SK-N-MC (cell line): ENCODE measurements at regions not wholly inside any gene's neighbourhood (a gene's known extent, or its start where the extent isn't known, plus 50 kb on each side); places are given as distances from the start of the nearest gene placed in this dataset.
"Not testable (repeated sequence)": the region's sequence is repeated elsewhere in the genome, so short reads cannot be mapped to it uniquely, and the experiment has no call there.

Experiments
- DNase-seq: peaks from one replicate; pipeline ENCODE4 v3.0.0-alpha.2; 2011; ENCODE audit warnings: low read depth, low spot score
- H3K27ac ChIP-seq: fragments of 200-600 bp; sonication (generic); 2 replicates; pipeline ENCODE4 v1.5.1; 2016; ENCODE audit warnings: mixed run types
- H3K36me3 ChIP-seq: fragments of 200-600 bp; sonication (generic); 2 replicates; pipeline ENCODE4 v1.6.1; 2017; ENCODE audit warnings: antibody characterized with exemption, low read length, mixed read lengths; ENCODE audit not compliant: insufficient read depth
- H3K4me3 ChIP-seq: fragments of 200-600 bp; sonication (generic); 2 replicates; pipeline ENCODE4 v1.5.1; 2016
- H3K9ac ChIP-seq: fragments of 200-600 bp; sonication (generic); 2 replicates; pipeline ENCODE4 v1.8.0; 2017; ENCODE audit warnings: mixed run types, mixed read lengths; ENCODE audit not compliant: insufficient read length
- H3K9me3 ChIP-seq: fragments of 200-600 bp; sonication (generic); 2 replicates; pipeline ENCODE4 v1.6.1; 2017; ENCODE audit warnings: low read depth, mild to moderate bottlenecking, antibody characterized with exemption, low read length, moderate library complexity, mixed read lengths
- EZH2 ChIP-seq: fragments of 200-600 bp; sonication (generic); IDR thresholded peaks from one replicate; pipeline ENCODE4 v1.6.1; 2017; ENCODE audit warnings: antibody characterized with exemption
- FOXP2 ChIP-seq: optimal IDR thresholded peaks from 2 replicates; pipeline ENCODE3; 2011; ENCODE audit warnings: mild to moderate bottlenecking, moderate library complexity; ENCODE audit not compliant: insufficient read depth; ENCODE audit errors: extremely low read length, control extremely low read depth
- POLR2AphosphoS5 ChIP-seq: IDR thresholded peaks from 2 replicates; pipeline ENCODE4 v1.6.1; 2012; ENCODE audit warnings: mild to moderate bottlenecking, low read depth, low read length, borderline replicate concordance

GRCh38 chr14:30006695-30007094 is 79.0 kb upstream of the PRKD1 start:
- no peak for TF ChIP-seq POLR2AphosphoS5
- no peak for TF ChIP-seq EZH2
- TF ChIP-seq FOXP2: no peak
- Histone ChIP-seq H3K36me3 (no peaks in the 10 kb centered on the region), H3K9ac (no peak overlapping the region), H3K27ac (no peak overlapping the region), H3K4me3 (no peak overlapping the region), H3K9me3 (no peaks in the 10 kb centered on the region)
- DNase-seq: no peak

- Histone ChIP-seq H3K27ac (no peak overlapping the region), H3K36me3 (no peaks in the 10 kb centered on the region), H3K9me3 (no peaks in the 10 kb centered on the region), H3K4me3 (no peak overlapping the region), H3K9ac (no peak overlapping the region)
- no peak for TF ChIP-seq POLR2AphosphoS5
- DNase-seq: no peak
These were observed 87.8 kb upstream of the PRKD1 start for GRCh38 chr14:30015489-30015888.

GRCh38 chr14:30016002-30016401 is 88.4 kb upstream of the PRKD1 start:
- Histone ChIP-seq H3K4me3 (no peak overlapping the region), H3K36me3 (no peaks in the 10 kb centered on the region), H3K9ac (no peak overlapping the region), H3K9me3 (no peaks in the 10 kb centered on the region), H3K27ac (no peak overlapping the region)
- no peak for DNase-seq
- TF ChIP-seq EZH2 (no peak), POLR2AphosphoS5 (no peak), FOXP2 (no peak)

- Histone ChIP-seq H3K36me3 (no peaks in the 10 kb centered on the region), H3K9ac (no peak overlapping the region), H3K9me3 (no peaks in the 10 kb centered on the region), H3K27ac (no peak overlapping the region), H3K4me3 (no peak overlapping the region)
- TF ChIP-seq POLR2AphosphoS5 (no peak), EZH2 (no peak)
- DNase-seq: no peak
These were observed 89.8 kb upstream of the PRKD1 start for GRCh38 chr14:30017370-30017993.

- DNase-seq: no peak
- no peak overlapping the region for H3K9ac ChIP-seq
- H3K9me3 ChIP-seq: no peaks in the 10 kb centered on the region
- TF ChIP-seq POLR2AphosphoS5: no peak
- TF ChIP-seq EZH2: no peak
- TF ChIP-seq FOXP2: no peak
- H3K27ac ChIP-seq: no peak overlapping the region
- no peak overlapping the region for H3K4me3 ChIP-seq
- no peaks in the 10 kb centered on the region for H3K36me3 ChIP-seq
These were observed 92.6 kb upstream of the PRKD1 start for GRCh38 chr14:30020271-30020670.

GRCh38 chr14:30020687-30021086 is 93.0 kb upstream of the PRKD1 start:
- no peaks in the 10 kb centered on the region for H3K9me3 ChIP-seq
- TF ChIP-seq EZH2: no peak
- TF ChIP-seq FOXP2: no peak
- TF ChIP-seq POLR2AphosphoS5: no peak
- no peak overlapping the region for H3K9ac ChIP-seq
- no peak overlapping the region for H3K4me3 ChIP-seq
- no peaks in the 10 kb centered on the region for H3K36me3 ChIP-seq
- H3K27ac ChIP-seq: no peak overlapping the region
- DNase-seq: no peak

- not testable (repeated sequence) for DNase-seq, H3K4me3 ChIP-seq, H3K27ac ChIP-seq, H3K9me3 ChIP-seq, H3K9ac ChIP-seq, H3K36me3 ChIP-seq
These were observed 95.7 kb upstream of the PRKD1 start for GRCh38 chr14:30023350-30023749.

GRCh38 chr14:30034152-30034551 is 106.5 kb upstream of the PRKD1 start:
- Histone ChIP-seq H3K9ac (no peak overlapping the region), H3K27ac (no peak overlapping the region)
- no peak for DNase-seq

GRCh38 chr14:30035361-30035760 is 107.7 kb upstream of the PRKD1 start:
- Histone ChIP-seq H3K36me3 (no peaks in the 10 kb centered on the region), H3K9me3 (no peaks in the 10 kb centered on the region), H3K4me3 (no peak overlapping the region), H3K9ac (no peak overlapping the region), H3K27ac (no peak overlapping the region)
- TF ChIP-seq POLR2AphosphoS5: no peak
- TF ChIP-seq FOXP2: no peak
- TF ChIP-seq EZH2: no peak
- no peak for DNase-seq

More at GRCh38 chr14:30034152-30034551, 106.5 kb upstream of the PRKD1 start:
- Histone ChIP-seq H3K4me3 (no peak overlapping the region), H3K9me3 (no peaks in the 10 kb centered on the region), H3K36me3 (no peaks in the 10 kb centered on the region)
- no peak for TF ChIP-seq EZH2
- no peak for TF ChIP-seq FOXP2
- TF ChIP-seq POLR2AphosphoS5: no peak
